WERI-Rb-1 (cell line): ENCODE measurements at regions not wholly inside any gene's neighbourhood (a gene's known extent, or its start where the extent isn't known, plus 50 kb on each side); places are given as distances from the start of the nearest gene placed in this dataset.
A peak's percentile ranks its signal among the peaks of the same experiment; 100 is the strongest.

Source experiments
- DNase-seq: peaks from one replicate; pipeline ENCODE4 v3.0.0-alpha.2; 2020
- H3K27ac ChIP-seq: fragments of 250-450 bp; sonication (Bioruptor Pico); 2 replicates; pipeline ENCODE4 v1.5.1; 2020; ENCODE audit warnings: mild to moderate bottlenecking, moderate library complexity
- H3K27me3 ChIP-seq: fragments of 250-450 bp; sonication (Bioruptor Pico); 2 replicates; pipeline ENCODE4 v1.5.1; 2021; ENCODE audit warnings: mild to moderate bottlenecking, low read depth, moderate library complexity; ENCODE audit not compliant: insufficient read depth, severe bottlenecking
- H3K36me3 ChIP-seq: fragments of 250-450 bp; sonication (Bioruptor Pico); 2 replicates; pipeline ENCODE4 v1.5.1; 2020; ENCODE audit warnings: mild to moderate bottlenecking, moderate library complexity
- H3K4me3 ChIP-seq: 2 replicates; pipeline ENCODE4 v1.5.1; 2011; ENCODE audit warnings: low read depth, mild to moderate bottlenecking, control low read depth, low read length
- H3K9me3 ChIP-seq: fragments of 250-450 bp; sonication (Bioruptor Pico); 2 replicates; pipeline ENCODE4 v1.5.1; 2021; ENCODE audit warnings: mild to moderate bottlenecking, moderate library complexity; ENCODE audit not compliant: severe bottlenecking
- TF ChIP-seq, protein P1 (sequence below): IDR thresholded peaks from 2 replicates; pipeline ENCODE4 v1.5.1; 2011; ENCODE audit warnings: low read depth, mild to moderate bottlenecking, control low read depth, inconsistent platforms, low read length

DNA sequence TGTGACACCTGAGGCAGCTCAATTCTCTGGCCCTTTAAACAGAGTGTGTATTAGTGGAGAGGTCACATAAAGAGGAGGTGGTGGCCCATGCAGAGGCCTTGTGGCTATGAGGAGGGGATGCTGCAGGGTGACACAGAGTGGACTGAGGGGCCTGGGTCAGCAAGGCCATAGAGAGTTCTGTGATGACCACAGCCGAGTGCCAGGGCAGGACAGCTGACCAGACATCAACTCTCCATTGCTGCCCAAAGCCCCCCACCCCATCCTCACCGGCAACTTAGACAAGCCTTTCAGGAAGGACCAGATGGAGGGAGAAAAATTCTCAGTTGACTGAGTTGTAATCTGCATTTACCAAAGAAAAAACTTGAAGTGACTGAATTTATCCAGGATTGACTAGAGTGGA is 378.1 kb downstream of the RPS24 start:
- Histone ChIP-seq H3K4me3 (no peak overlapping the region), H3K27me3 (no peaks in the 10 kb centered on the region), H3K9me3 (no peaks in the 10 kb centered on the region), H3K36me3 (no peaks in the 10 kb centered on the region), H3K27ac (no peak overlapping the region)
- peak; percentile 5 for DNase-seq
- TF ChIP-seq, protein P1, sequence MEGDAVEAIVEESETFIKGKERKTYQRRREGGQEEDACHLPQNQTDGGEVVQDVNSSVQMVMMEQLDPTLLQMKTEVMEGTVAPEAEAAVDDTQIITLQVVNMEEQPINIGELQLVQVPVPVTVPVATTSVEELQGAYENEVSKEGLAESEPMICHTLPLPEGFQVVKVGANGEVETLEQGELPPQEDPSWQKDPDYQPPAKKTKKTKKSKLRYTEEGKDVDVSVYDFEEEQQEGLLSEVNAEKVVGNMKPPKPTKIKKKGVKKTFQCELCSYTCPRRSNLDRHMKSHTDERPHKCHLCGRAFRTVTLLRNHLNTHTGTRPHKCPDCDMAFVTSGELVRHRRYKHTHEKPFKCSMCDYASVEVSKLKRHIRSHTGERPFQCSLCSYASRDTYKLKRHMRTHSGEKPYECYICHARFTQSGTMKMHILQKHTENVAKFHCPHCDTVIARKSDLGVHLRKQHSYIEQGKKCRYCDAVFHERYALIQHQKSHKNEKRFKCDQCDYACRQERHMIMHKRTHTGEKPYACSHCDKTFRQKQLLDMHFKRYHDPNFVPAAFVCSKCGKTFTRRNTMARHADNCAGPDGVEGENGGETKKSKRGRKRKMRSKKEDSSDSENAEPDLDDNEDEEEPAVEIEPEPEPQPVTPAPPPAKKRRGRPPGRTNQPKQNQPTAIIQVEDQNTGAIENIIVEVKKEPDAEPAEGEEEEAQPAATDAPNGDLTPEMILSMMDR = no peak

- Histone ChIP-seq H3K36me3 (no peaks in the 10 kb centered on the region), H3K27ac (no peak overlapping the region), H3K9me3 (no peaks in the 10 kb centered on the region), H3K4me3 (no peak overlapping the region), H3K27me3 (no peaks in the 10 kb centered on the region)
- peak; percentile 9 for DNase-seq
- TF ChIP-seq, protein P1 = no peak
Measured at GRCh38 chr10:78412605-78413004, 378.9 kb downstream of the RPS24 start.

GRCh38 chr10:78413076-78414055 is 379.7 kb downstream of the RPS24 start:
- no peak overlapping the region for H3K27ac ChIP-seq
- H3K27me3 ChIP-seq = no peaks in the 10 kb centered on the region
- H3K4me3 ChIP-seq = no peak overlapping the region
- H3K9me3 ChIP-seq = no peaks in the 10 kb centered on the region
- TF ChIP-seq, protein P1 = no peak
- peak; percentile 5 for DNase-seq
- no peaks in the 10 kb centered on the region for H3K36me3 ChIP-seq

- Histone ChIP-seq H3K27me3 (no peaks in the 10 kb centered on the region), H3K27ac (no peak overlapping the region)
Measured at GRCh38 chr10:78414380-78414779, 380.7 kb downstream of the RPS24 start.

GRCh38 chr10:78415111-78415510 is 381.4 kb downstream of the RPS24 start:
- H3K4me3 ChIP-seq = no peak overlapping the region
- no peaks in the 10 kb centered on the region for H3K27me3 ChIP-seq
- DNase-seq = no peak
- TF ChIP-seq, protein P1 = no peak
- no peak overlapping the region for H3K27ac ChIP-seq
- no peaks in the 10 kb centered on the region for H3K36me3 ChIP-seq
- H3K9me3 ChIP-seq = no peaks in the 10 kb centered on the region

More at GRCh38 chr10:78414380-78414779, 380.7 kb downstream of the RPS24 start:
- no peaks in the 10 kb centered on the region for H3K9me3 ChIP-seq
- no peaks in the 10 kb centered on the region for H3K36me3 ChIP-seq
- TF ChIP-seq, protein P1 = no peak
- H3K4me3 ChIP-seq = no peak overlapping the region
- no peak for DNase-seq
